ENCODE measurements at regions not wholly inside any gene's neighbourhood (a gene's known extent, or its start where the extent isn't known, plus 50 kb on each side); places are given as distances from the start of the nearest gene placed in this dataset.

GRCh38 chr9:82234160-82234943, 245.8 kb downstream of the SPATA31D1 start:
- TF ChIP-seq CTCF (conservative IDR thresholded peaks at IDR 0.05; ENCODE audit: low read depth, low read length), result no peak
- H3K4me3 ChIP-seq (ENCODE audit: low read length), result no peak overlapping the region
- DNase-seq (ENCODE audit: low read depth), result no peak

GRCh38 chr9:82242285-82242963, 253.9 kb downstream of the SPATA31D1 start:
- no peak for TF ChIP-seq CTCF (conservative IDR thresholded peaks at IDR 0.05; ENCODE audit: low read depth, low read length)
- H3K4me3 ChIP-seq (ENCODE audit: low read length), result no peak overlapping the region
- DNase-seq (ENCODE audit: low read depth), result no peak

DNA sequence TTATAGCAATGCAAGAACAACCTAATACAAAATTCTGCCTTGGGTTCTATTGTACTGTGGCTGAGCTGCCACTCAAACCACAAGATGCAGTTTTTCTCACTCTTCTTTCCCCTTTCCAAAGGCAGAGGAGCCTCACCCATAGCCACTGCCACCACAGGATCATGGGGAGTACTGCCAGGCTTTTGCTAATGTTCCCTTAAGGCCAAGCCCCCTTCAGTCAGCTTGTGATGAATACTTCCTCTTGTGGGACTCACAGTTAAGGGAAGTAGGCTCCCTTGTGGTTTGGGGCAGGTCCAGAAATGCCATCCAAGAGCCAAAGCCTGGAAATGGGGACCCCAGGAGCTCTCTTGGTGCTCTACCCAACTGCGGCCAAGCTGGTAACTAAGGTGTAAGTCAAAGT, 258.7 kb downstream of the SPATA31D1 start:
- no peak overlapping the region for H3K4me3 ChIP-seq (ENCODE audit: low read length)
- no peak for TF ChIP-seq CTCF (conservative IDR thresholded peaks at IDR 0.05; ENCODE audit: low read depth, low read length)
- DNase-seq (ENCODE audit: low read depth), result no peak

DNA sequence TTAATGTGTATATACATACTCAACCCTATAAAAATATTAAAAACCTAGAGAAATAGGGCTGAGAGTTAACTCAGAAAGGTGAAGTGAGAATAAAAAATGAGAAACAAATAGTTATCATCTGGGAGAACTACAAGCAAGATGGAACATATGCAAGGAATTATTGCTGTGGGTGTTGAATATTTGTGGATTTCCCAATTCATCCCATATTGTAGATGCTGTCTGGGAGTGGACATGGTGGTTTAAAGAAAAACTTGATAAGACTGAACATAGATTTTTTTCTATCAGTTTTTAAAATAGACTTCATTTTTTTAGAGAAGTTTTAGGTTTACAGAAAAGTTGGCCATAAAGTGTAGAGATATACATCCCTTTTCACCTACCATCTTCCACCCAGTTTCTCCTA, 263.5 kb downstream of the SPATA31D1 start:
- no peak for DNase-seq (ENCODE audit: low read depth)
- no peak overlapping the region for H3K4me3 ChIP-seq (ENCODE audit: low read length)
- no peak for TF ChIP-seq CTCF (conservative IDR thresholded peaks at IDR 0.05; ENCODE audit: low read depth, low read length)

GRCh38 chr9:82254646-82255367, 266.2 kb downstream of the SPATA31D1 start:
- TF ChIP-seq CTCF (conservative IDR thresholded peaks at IDR 0.05; ENCODE audit: low read depth, low read length), result no peak
- H3K4me3 ChIP-seq (ENCODE audit: low read length), result no peak overlapping the region
- no peak for DNase-seq (ENCODE audit: low read depth)

- TF ChIP-seq CTCF (conservative IDR thresholded peaks at IDR 0.05; ENCODE audit: low read depth, low read length), result no peak
- no peak overlapping the region for H3K4me3 ChIP-seq (ENCODE audit: low read length)
- DNase-seq (ENCODE audit: low read depth), result no peak
Measured at GRCh38 chr9:82255481-82256176, 267.1 kb downstream of the SPATA31D1 start.
